OCI-LY3 (cell line): ENCODE measurements at regions not wholly inside any gene's neighbourhood (a gene's known extent, or its start where the extent isn't known, plus 50 kb on each side); places are given as distances from the start of the nearest gene placed in this dataset.

Experiments used
- H2AFZ ChIP-seq: fragments of 200-600, 300-600 bp; shearing (Covaris generic); 2 replicates; pipeline ENCODE4 v1.6.0; 2014; ENCODE audit warnings: antibody characterized with exemption, low read depth, low read length
- H3K27ac ChIP-seq: fragments of 200-600, 300-600 bp; sonication (generic); 2 replicates; pipeline ENCODE4 v1.5.1; 2014; ENCODE audit warnings: mild to moderate bottlenecking, low read length, moderate library complexity, mixed read lengths
- H3K27me3 ChIP-seq: fragments of 200-600, 300-600 bp; sonication (generic); 2 replicates; pipeline ENCODE4 v1.6.1; 2014; ENCODE audit warnings: low read depth, low read length, mixed read lengths
- H3K36me3 ChIP-seq: fragments of 200-600, 300-600 bp; sonication (generic); replicated peaks from 2 replicates; pipeline ENCODE3; 2014; ENCODE audit warnings: low read depth, low read length, mixed read lengths
- H3K4me1 ChIP-seq: fragments of 300-600, 200-600 bp; sonication (generic); 2 replicates; pipeline ENCODE4 v1.6.1; 2014; ENCODE audit warnings: low read length, mixed read lengths
- H3K4me2 ChIP-seq: fragments of 200-600, 300-600 bp; sonication (generic); 2 replicates; pipeline ENCODE4 v1.6.1; 2014; ENCODE audit warnings: low read length, mixed read lengths
- H3K4me3 ChIP-seq: fragments of 300-600, 200-600 bp; sonication (generic); 2 replicates; pipeline ENCODE4 v1.5.1; 2014; ENCODE audit warnings: antibody characterized with exemption, mild to moderate bottlenecking, low read length, moderate library complexity
- H3K79me2 ChIP-seq: fragments of 300-600, 200-600 bp; shearing (Covaris generic); 2 replicates; pipeline ENCODE4 v1.6.1; 2014; ENCODE audit warnings: mild to moderate bottlenecking, low read length, mixed read lengths
- H3K9ac ChIP-seq: fragments of 300-600, 200-600 bp; shearing (Covaris generic); 2 replicates; pipeline ENCODE4 v1.6.0; 2014; ENCODE audit warnings: mild to moderate bottlenecking, low read length, moderate library complexity
- H3K9me3 ChIP-seq: fragments of 200-600, 300-600 bp; shearing (Covaris generic); 2 replicates; pipeline ENCODE4 v1.6.1; 2014; ENCODE audit warnings: low read length, mixed read lengths; ENCODE audit not compliant: insufficient read depth
- H4K20me1 ChIP-seq: fragments of 200-600, 300-600 bp; sonication (generic); 2 replicates; pipeline ENCODE4 v1.6.1; 2016; ENCODE audit warnings: low read length, mixed read lengths; ENCODE audit not compliant: insufficient read depth
- EZH2phosphoT487 ChIP-seq: fragments of 200-600 bp; shearing (Covaris generic); IDR thresholded peaks from 2 replicates; pipeline ENCODE4 v1.6.1; 2018; ENCODE audit warnings: antibody characterized with exemption, mixed run types, low read depth
- TF ChIP-seq, protein P1 (sequence below): fragments of 200-600, 300-600 bp; sonication (generic); IDR thresholded peaks from 2 replicates; pipeline ENCODE4 v1.5.1; 2014; ENCODE audit warnings: antibody characterized with exemption, low read length, low read depth

DNA sequence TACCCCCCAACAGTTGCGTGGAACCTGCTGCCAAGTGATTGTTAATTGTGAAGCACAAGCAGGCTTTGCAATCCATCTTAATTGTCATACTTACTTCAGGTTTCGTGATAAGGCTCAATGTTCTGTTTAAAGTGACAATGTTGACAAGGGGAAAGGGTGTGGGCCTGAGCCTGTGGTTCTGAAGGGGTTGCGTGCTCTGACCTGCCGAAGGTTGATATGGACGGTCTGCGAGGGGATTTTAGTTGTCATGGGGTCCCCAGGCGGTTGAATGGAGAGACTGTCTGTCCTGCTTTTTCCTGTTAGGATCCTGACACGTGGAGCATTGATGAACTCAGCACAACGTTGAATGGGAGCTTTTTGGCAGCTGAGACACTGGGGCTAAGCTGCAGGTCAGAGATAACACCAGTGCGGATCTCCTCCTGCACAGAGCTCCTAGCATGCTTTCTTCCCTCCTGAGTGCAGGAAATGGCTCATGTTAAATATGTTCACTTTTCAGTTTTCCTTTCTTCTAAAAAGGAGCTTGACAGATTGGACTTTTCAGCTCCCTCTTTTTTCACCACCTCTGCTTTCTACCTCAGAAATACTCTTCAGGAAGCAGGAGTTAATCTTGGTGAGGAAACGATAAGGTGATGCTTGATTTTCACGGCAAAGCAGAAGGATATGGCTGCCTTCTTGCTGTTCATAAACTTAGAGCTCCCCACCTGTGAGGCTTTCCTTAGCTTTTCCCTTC, 62.9 kb upstream of the ZEB2 start:
- Histone ChIP-seq H3K27ac (no peak overlapping the region), H3K4me3 (peak overlapping the region; percentile 35), H4K20me1 (no peaks in the 10 kb centered on the region), H2AFZ (peak overlapping the region; percentile 71), H3K79me2 (no peaks in the 10 kb centered on the region), H3K9me3 (no peaks in the 10 kb centered on the region), H3K4me1 (peaks cover 26% of the 10 kb centered on the region), H3K36me3 (no peaks in the 10 kb centered on the region), H3K9ac (no peak overlapping the region), H3K27me3 (peaks cover 23% of the 10 kb centered on the region), H3K4me2 (peak overlapping the region; percentile 55)
- TF ChIP-seq EZH2phosphoT487, result no peak
- TF ChIP-seq, protein P1, sequence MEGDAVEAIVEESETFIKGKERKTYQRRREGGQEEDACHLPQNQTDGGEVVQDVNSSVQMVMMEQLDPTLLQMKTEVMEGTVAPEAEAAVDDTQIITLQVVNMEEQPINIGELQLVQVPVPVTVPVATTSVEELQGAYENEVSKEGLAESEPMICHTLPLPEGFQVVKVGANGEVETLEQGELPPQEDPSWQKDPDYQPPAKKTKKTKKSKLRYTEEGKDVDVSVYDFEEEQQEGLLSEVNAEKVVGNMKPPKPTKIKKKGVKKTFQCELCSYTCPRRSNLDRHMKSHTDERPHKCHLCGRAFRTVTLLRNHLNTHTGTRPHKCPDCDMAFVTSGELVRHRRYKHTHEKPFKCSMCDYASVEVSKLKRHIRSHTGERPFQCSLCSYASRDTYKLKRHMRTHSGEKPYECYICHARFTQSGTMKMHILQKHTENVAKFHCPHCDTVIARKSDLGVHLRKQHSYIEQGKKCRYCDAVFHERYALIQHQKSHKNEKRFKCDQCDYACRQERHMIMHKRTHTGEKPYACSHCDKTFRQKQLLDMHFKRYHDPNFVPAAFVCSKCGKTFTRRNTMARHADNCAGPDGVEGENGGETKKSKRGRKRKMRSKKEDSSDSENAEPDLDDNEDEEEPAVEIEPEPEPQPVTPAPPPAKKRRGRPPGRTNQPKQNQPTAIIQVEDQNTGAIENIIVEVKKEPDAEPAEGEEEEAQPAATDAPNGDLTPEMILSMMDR, result no peak

- Histone ChIP-seq H3K9ac (no peak overlapping the region), H3K4me3 (no peak overlapping the region), H2AFZ (no peak overlapping the region), H3K4me1 (peaks cover 26% of the 10 kb centered on the region), H3K27ac (no peak overlapping the region), H3K36me3 (no peaks in the 10 kb centered on the region), H3K79me2 (no peaks in the 10 kb centered on the region), H3K9me3 (no peaks in the 10 kb centered on the region), H3K27me3 (peaks cover 36% of the 10 kb centered on the region), H4K20me1 (no peaks in the 10 kb centered on the region), H3K4me2 (peak overlapping the region; percentile 36)
- TF ChIP-seq EZH2phosphoT487, result no peak
- TF ChIP-seq, protein P1, result no peak
Observed at GRCh38 chr2:144580521-144581161, 60.7 kb upstream of the ZEB2 start.

DNA sequence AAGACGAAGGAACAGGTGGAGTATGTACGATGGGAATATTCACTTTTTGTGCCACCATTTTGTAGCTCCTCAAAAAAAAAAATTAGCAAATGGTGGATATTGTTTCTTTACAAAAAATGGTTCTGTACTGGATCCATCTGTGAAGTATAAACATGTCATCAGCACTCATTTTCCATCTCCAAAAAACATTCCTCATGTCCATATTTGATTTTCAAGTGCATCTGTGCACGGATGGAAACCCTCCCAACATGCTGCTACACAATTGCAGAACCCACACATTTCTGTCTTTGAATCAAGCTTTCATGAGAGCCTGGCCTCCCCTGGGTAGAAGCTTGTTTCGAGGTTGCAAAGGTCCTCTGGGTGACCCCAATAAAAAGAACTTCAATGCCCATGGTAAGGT, 59.6 kb upstream of the ZEB2 start:
- Histone ChIP-seq H3K27ac (no peak overlapping the region), H4K20me1 (no peaks in the 10 kb centered on the region), H3K9ac (no peak overlapping the region), H3K27me3 (peaks cover 30% of the 10 kb centered on the region), H3K9me3 (no peaks in the 10 kb centered on the region), H3K4me1 (peaks cover 33% of the 10 kb centered on the region), H3K4me2 (no peak overlapping the region), H3K36me3 (no peaks in the 10 kb centered on the region), H2AFZ (no peak overlapping the region), H3K79me2 (no peaks in the 10 kb centered on the region), H3K4me3 (no peak overlapping the region)
- TF ChIP-seq, protein P1, result no peak
- TF ChIP-seq EZH2phosphoT487, result no peak

- no peak overlapping the region for H3K27ac ChIP-seq
- no peak overlapping the region for H3K9ac ChIP-seq
- H3K9me3 ChIP-seq, result no peaks in the 10 kb centered on the region
- H3K79me2 ChIP-seq, result no peaks in the 10 kb centered on the region
- no peaks in the 10 kb centered on the region for H3K36me3 ChIP-seq
- H3K27me3 ChIP-seq, result peaks cover 20% of the 10 kb centered on the region
- no peaks in the 10 kb centered on the region for H4K20me1 ChIP-seq
- H3K4me3 ChIP-seq, result no peak overlapping the region
- H3K4me2 ChIP-seq, result no peak overlapping the region
- TF ChIP-seq, protein P1, result no peak
- TF ChIP-seq EZH2phosphoT487, result no peak
- H3K4me1 ChIP-seq, result peaks cover 35% of the 10 kb centered on the region
- no peak overlapping the region for H2AFZ ChIP-seq
Observed at GRCh38 chr2:144578099-144578498, 58.2 kb upstream of the ZEB2 start.
